ENCODE measurements at regions not wholly inside any gene's neighbourhood (a gene's known extent, or its start where the extent isn't known, plus 50 kb on each side); places are given as distances from the start of the nearest gene placed in this dataset.

GRCh38 chr3:159390656-159391212 is 588.9 kb downstream of the MFSD1 start:
- TF ChIP-seq CTCF (conservative IDR thresholded peaks at IDR 0.05; ENCODE audit: low read depth in 2 of 2) (no peak), EZH2 (IDR thresholded peaks at IDR 0.05; ENCODE audit: low read depth, unreplicated experiment) (no peak), REST (IDR thresholded peaks at IDR 0.05; ENCODE audit: unreplicated experiment) (no peak), POLR2AphosphoS5 (IDR thresholded peaks at IDR 0.05; ENCODE audit: low read depth) (no peak), EZH2phosphoT487 (IDR thresholded peaks at IDR 0.05; ENCODE audit: unreplicated experiment) (no peak), JUNB (IDR thresholded peaks at IDR 0.05; ENCODE audit: unreplicated experiment) (no peak), ETS1 (IDR thresholded peaks at IDR 0.05) (no peak), CREB1 (CRISPR knock-in tag; IDR thresholded peaks at IDR 0.05; ENCODE audit: low read depth) (no peak)
